GM12873 (cell line): ENCODE measurements at regions not wholly inside any gene's neighbourhood (a gene's known extent, or its start where the extent isn't known, plus 50 kb on each side); places are given as distances from the start of the nearest gene placed in this dataset.

Experiments
- TF ChIP-seq, protein P1 (sequence below): IDR thresholded peaks from 2 replicates; pipeline ENCODE4 v1.5.1; 2012; ENCODE audit warnings: low read depth, mild to moderate bottlenecking, moderate library complexity, low read length, control low read depth; ENCODE audit not compliant: insufficient read depth; ENCODE audit errors: missing control alignments

DNA sequence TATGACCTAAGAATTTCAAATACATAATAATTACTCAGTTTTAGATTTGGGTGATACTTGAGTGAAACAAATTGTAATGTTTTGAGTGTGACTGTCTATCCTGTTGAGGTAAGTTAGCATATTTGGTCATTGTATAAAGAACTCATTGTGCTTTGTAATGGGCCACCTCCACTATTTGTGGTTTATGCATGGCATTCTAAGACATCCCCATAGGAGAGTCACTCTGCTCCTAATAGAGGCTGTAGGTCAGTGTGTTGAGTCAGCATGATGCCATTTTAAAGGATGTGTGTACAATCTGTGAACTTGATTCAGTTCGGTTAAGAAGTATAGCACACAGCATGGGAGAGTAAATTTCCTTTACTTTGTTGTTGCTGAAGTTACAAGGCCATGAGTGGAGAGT is 1112.4 kb downstream of the JRKL start:
- TF ChIP-seq, protein P1, sequence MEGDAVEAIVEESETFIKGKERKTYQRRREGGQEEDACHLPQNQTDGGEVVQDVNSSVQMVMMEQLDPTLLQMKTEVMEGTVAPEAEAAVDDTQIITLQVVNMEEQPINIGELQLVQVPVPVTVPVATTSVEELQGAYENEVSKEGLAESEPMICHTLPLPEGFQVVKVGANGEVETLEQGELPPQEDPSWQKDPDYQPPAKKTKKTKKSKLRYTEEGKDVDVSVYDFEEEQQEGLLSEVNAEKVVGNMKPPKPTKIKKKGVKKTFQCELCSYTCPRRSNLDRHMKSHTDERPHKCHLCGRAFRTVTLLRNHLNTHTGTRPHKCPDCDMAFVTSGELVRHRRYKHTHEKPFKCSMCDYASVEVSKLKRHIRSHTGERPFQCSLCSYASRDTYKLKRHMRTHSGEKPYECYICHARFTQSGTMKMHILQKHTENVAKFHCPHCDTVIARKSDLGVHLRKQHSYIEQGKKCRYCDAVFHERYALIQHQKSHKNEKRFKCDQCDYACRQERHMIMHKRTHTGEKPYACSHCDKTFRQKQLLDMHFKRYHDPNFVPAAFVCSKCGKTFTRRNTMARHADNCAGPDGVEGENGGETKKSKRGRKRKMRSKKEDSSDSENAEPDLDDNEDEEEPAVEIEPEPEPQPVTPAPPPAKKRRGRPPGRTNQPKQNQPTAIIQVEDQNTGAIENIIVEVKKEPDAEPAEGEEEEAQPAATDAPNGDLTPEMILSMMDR: no peak

DNA sequence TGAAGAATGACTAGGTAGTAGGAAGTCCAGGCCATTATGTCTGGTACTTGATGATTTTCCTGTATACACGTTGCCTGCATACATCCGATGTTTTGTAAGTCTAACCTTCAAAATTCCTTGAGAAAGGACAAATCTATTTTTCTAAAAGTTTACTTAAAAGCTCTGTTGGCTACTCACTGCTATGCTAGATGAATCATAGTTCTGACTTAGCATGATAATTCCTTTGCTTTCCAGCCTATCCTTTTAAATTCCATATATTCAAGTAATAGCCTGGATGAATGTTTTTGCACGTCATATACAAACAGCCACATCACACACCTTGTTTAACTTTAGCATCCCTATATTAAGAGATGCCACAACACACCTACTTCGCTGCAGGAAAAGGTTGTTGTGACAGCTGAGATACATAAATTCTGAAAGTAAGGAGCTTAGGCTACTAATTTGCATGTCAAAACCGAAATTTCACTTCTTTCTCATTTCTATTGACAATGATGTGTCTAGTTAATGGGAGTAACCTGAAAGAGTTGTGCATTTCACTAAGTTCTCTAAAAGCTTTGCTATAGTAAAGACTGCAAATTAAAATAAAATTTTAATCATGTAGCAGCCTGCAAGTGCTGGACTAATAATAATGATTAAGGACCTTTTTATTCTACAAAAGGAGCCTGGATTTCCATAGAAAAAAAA is 1116.4 kb downstream of the JRKL start:
- TF ChIP-seq, protein P1: no peak

DNA sequence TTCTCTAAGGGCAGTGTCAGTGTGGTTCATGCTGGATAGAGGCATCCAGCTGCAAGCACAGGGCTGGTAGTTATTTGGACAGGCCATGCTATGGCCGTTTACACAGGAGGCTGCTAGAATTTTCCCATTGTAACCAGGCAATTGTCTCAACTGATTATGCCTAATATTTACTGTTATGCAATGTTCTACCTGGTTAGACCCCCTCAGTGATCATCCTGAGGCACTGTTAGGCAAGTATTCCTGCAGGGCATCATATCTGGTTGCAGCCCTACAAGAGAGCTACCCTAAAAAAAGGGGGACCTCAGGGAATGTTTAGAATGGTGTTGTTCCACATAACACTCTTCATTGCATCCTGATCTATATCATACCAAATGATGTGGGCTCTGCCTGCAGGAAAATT is 1124.6 kb downstream of the JRKL start:
- TF ChIP-seq, protein P1: no peak

DNA sequence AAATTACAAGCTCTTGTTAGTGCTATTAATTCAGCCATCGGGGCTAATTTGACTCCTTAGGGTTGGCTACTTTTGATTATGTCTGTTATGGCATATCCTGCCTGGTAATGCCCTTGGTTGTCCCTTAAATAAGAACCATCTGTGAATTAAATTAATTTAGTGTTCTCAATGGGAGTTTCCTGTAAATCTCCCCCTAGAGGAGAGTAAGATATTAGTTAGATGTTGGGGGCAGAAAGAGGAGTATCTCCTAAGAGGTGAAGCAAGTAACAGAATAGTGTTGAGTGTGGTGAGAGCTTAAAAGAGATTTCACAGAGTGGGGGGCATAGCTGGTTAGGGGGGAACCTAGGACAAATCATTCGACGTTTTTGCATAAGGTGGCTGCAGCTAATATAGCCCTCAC is 1126.9 kb downstream of the JRKL start:
- TF ChIP-seq, protein P1: no peak

DNA sequence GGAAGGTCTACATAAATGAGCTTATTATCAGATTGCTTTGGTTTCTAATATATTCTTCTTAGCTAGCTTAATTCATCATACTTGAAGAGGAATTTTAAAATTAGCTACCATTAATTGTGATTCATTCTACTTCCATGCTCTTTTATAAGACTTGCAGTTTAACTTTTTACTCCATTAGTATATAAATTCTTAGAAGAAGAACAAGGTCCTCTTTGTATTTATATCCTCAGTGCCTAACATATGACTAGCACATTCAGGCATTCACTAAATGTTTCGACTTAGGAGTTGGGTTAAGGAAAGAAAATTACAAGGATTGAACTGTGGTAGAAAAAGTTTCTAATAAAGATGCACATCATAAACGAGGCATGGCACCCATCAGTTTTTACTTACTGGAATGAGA is 1135.5 kb downstream of the JRKL start:
- TF ChIP-seq, protein P1: no peak

DNA sequence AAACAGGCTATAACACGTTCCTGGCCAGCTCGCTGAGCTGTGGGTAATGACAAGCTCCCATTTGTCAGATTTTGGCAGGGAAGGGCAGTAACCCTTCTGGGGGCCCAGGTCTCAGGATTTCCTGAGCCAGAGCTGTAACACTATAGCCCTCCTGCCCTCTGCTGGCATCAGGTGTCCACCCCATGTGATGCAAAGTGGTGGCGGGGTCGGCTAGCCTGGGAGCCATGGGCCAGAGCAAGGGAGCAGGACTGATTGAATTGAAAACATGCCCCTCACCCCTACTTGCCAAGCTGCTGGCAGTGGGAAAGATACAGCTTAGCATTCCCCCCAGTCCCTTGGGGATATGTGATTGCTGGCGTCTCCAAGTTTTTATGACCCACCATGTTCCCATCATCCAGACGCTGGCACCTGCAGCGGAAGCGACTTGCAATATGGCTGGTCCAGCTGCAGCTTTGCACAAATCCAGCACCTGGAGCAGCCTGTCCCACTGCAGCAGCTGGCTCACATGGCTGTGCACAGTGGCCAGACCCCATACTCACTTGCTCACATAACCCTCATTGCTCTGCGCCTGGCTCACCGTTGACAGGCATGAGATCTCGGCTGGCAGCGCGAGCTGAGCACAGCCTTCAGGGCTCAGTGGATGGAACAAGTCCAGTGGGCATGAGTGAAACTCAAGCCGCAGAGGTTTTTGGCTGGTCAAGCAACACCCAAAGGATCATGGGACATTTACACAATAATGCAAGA is 1147.8 kb downstream of the JRKL start:
- TF ChIP-seq, protein P1: no peak

DNA sequence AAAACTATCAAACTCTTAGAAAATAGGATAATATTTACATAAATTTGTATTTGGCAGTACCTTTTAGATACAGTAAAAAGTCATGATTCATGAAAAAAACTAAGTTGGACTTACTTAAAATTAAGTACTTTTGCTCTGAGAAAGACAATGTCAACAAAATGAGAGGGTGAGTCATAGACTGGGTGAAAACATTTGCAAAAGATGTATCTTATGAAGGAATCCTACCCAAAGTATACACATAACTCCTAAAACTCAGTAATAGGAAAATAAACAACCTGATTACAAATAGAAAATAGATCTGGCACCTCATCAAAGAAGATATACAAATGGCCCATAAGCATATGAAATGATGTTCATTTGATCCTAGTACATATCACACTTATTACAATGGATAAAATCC is 1154.6 kb downstream of the JRKL start:
- TF ChIP-seq, protein P1: no peak
